ENCODE measurements at regions not wholly inside any gene's neighbourhood (a gene's known extent, or its start where the extent isn't known, plus 50 kb on each side); places are given as distances from the start of the nearest gene placed in this dataset.

DNA sequence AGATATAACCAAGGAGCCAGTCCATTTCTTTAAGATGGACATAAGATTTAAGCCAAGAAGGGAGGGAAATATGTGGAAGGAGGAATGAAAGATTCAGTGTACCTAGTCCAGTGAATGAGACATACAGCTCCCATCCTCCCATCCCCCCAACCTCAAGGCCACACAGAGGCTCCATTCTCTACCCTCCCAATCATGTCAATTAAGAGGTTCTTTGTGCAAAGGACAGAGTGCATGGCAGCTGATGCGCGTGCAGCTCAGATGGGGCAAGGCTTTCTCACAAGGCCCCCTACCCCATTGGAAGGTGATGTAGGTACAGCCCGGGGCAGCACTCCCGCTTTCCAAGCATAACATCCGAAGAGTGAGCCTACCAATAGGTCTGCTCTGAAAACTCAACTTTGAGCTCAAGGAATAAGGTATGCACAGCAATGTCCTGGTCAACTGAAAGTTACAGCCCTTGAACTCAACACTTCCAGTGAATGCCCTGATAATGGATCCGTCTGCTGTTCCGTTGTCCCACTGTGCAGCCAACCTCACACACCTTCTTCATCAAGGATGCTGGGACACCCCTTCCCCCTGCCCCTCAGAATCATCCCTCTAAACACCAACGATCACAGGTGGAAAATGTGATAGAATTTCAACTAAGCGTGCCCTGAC, 458.1 kb downstream of the SOX9 start:
- Histone ChIP-seq H4K20me1 (ENCODE audit: low read depth, low read length) (no peaks in the 10 kb centered on the region), H3K9ac (ENCODE audit: low read length) (no peak overlapping the region), H3K4me3 (ENCODE audit: insufficient read depth, low read length, poor library complexity, severe bottlenecking) (no peak overlapping the region), H3K9me3 (ENCODE audit: insufficient read depth, low read length) (no peaks in the 10 kb centered on the region), H3K4me2 (ENCODE audit: low read depth, low read length, poor library complexity, severe bottlenecking) (no peak overlapping the region), H2AFZ (ENCODE audit: low read depth, low read length, severe bottlenecking) (no peak overlapping the region), H3K27me3 (ENCODE audit: low read length) (no peaks in the 10 kb centered on the region), H3K27ac (ENCODE audit: low read depth, low read length) (no peak overlapping the region), H3K9me2 (replicated peaks; ENCODE audit: insufficient read depth, low read length) (no peaks in the 10 kb centered on the region), H3F3A (ENCODE audit: insufficient read depth) (no peaks in the 10 kb centered on the region), H3K36me3 (ENCODE audit: low read length) (no peaks in the 10 kb centered on the region), H3K79me2 (ENCODE audit: insufficient read depth, low read length) (no peaks in the 10 kb centered on the region)
- TF ChIP-seq EZH2phosphoT487 (conservative IDR thresholded peaks at IDR 0.05; ENCODE audit: low read length): no peak
- TF ChIP-seq, protein P1, sequence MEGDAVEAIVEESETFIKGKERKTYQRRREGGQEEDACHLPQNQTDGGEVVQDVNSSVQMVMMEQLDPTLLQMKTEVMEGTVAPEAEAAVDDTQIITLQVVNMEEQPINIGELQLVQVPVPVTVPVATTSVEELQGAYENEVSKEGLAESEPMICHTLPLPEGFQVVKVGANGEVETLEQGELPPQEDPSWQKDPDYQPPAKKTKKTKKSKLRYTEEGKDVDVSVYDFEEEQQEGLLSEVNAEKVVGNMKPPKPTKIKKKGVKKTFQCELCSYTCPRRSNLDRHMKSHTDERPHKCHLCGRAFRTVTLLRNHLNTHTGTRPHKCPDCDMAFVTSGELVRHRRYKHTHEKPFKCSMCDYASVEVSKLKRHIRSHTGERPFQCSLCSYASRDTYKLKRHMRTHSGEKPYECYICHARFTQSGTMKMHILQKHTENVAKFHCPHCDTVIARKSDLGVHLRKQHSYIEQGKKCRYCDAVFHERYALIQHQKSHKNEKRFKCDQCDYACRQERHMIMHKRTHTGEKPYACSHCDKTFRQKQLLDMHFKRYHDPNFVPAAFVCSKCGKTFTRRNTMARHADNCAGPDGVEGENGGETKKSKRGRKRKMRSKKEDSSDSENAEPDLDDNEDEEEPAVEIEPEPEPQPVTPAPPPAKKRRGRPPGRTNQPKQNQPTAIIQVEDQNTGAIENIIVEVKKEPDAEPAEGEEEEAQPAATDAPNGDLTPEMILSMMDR (IDR thresholded peaks at IDR 0.05; ENCODE audit: insufficient read depth, low read length, poor library complexity, severe bottlenecking): no peak

DNA sequence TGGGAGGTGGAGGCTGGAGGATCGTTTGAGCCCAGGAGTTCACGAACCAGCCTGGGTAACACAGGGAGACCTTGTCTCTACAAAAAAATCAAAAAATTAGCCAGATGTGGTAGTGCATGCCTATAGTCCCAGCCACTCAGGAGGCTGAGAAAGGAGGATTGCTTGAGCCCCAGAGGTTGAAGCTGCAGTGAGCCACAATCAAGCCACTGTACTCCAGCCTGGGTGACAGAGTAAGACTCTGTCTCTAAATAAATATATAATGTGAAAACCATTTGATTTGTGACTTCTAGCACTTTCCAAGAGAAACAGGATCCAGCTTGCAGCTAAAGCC, 459.1 kb downstream of the SOX9 start:
- no peak overlapping the region for H3K4me3 ChIP-seq (ENCODE audit: insufficient read depth, low read length, poor library complexity, severe bottlenecking)
- H3K79me2 ChIP-seq (ENCODE audit: insufficient read depth, low read length): no peaks in the 10 kb centered on the region
- no peaks in the 10 kb centered on the region for H3K9me2 ChIP-seq (replicated peaks; ENCODE audit: insufficient read depth, low read length)
- no peak overlapping the region for H3K27ac ChIP-seq (ENCODE audit: low read depth, low read length)
- no peaks in the 10 kb centered on the region for H3K9me3 ChIP-seq (ENCODE audit: insufficient read depth, low read length)
- H3K27me3 ChIP-seq (ENCODE audit: low read length): no peaks in the 10 kb centered on the region
- no peaks in the 10 kb centered on the region for H3K36me3 ChIP-seq (ENCODE audit: low read length)
- no peak overlapping the region for H3K9ac ChIP-seq (ENCODE audit: low read length)
- no peaks in the 10 kb centered on the region for H4K20me1 ChIP-seq (ENCODE audit: low read depth, low read length)
- no peak for TF ChIP-seq EZH2phosphoT487 (conservative IDR thresholded peaks at IDR 0.05; ENCODE audit: low read length)
- TF ChIP-seq, protein P1 (IDR thresholded peaks at IDR 0.05; ENCODE audit: insufficient read depth, low read length, poor library complexity, severe bottlenecking): no peak
- no peaks in the 10 kb centered on the region for H3F3A ChIP-seq (ENCODE audit: insufficient read depth)
- H2AFZ ChIP-seq (ENCODE audit: low read depth, low read length, severe bottlenecking): no peak overlapping the region
- H3K4me2 ChIP-seq (ENCODE audit: low read depth, low read length, poor library complexity, severe bottlenecking): no peak overlapping the region

DNA sequence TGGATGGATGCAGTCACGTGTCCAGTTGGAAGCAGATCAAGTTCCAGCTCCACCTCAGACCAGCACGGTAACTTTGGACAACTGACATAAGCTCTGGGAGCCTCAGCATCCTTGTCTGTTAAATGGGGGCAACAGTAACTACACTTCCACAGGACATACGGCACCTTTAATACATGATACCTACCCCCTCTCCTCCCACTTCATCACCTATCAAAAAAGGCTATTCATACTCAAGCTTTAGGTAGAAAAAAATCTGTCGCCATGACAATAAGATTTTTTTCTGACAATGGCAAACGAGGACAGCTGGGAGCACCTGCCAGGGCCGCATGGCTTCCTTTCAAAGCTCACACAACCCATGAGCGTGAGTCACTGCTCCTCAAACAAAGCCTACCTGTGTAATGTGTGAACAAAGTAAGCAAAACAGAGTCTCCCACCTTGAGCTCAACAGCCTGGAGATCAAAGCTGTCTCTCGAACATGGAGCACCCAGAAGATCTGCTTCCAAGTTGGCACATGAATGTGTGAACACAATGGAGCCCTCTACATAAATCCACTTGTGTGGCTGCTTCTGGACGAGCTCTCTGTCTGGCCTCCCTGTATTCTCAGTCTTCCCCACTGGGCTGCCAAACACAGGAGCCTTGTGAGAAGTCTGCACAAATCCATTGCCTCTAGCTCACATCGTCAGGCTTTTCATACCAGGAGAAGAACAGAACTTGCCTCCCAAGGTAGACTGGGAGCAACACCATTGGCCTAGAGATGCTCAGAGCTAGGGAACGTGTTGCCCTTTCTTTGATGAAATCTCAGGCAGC, 459.7 kb downstream of the SOX9 start:
- H3K4me2 ChIP-seq (ENCODE audit: low read depth, low read length, poor library complexity, severe bottlenecking): no peak overlapping the region
- H3K9ac ChIP-seq (ENCODE audit: low read length): no peak overlapping the region

More for the DNA sequence above, 459.7 kb downstream of the SOX9 start:
- Histone ChIP-seq H3K9me2 (replicated peaks; ENCODE audit: insufficient read depth, low read length) (no peaks in the 10 kb centered on the region), H3F3A (ENCODE audit: insufficient read depth) (no peaks in the 10 kb centered on the region), H3K27me3 (ENCODE audit: low read length) (no peaks in the 10 kb centered on the region), H3K79me2 (ENCODE audit: insufficient read depth, low read length) (no peaks in the 10 kb centered on the region), H3K9me3 (ENCODE audit: insufficient read depth, low read length) (no peaks in the 10 kb centered on the region), H3K36me3 (ENCODE audit: low read length) (no peaks in the 10 kb centered on the region), H3K27ac (ENCODE audit: low read depth, low read length) (no peak overlapping the region), H4K20me1 (ENCODE audit: low read depth, low read length) (no peaks in the 10 kb centered on the region), H2AFZ (ENCODE audit: low read depth, low read length, severe bottlenecking) (no peak overlapping the region), H3K4me3 (ENCODE audit: insufficient read depth, low read length, poor library complexity, severe bottlenecking) (no peak overlapping the region)
- no peak for TF ChIP-seq EZH2phosphoT487 (conservative IDR thresholded peaks at IDR 0.05; ENCODE audit: low read length)
- TF ChIP-seq, protein P1 (IDR thresholded peaks at IDR 0.05; ENCODE audit: insufficient read depth, low read length, poor library complexity, severe bottlenecking): no peak
